ENCODE measurements at regions not wholly inside any gene's neighbourhood (a gene's known extent, or its start where the extent isn't known, plus 50 kb on each side); places are given as distances from the start of the nearest gene placed in this dataset.
A peak's percentile ranks its signal among the peaks of the same experiment; 100 is the strongest.

GRCh38 chr5:164600274-164600673 is 1094.9 kb downstream of the MAT2B start:
- no peak for DNase-seq (ENCODE audit: low spot score)

DNA sequence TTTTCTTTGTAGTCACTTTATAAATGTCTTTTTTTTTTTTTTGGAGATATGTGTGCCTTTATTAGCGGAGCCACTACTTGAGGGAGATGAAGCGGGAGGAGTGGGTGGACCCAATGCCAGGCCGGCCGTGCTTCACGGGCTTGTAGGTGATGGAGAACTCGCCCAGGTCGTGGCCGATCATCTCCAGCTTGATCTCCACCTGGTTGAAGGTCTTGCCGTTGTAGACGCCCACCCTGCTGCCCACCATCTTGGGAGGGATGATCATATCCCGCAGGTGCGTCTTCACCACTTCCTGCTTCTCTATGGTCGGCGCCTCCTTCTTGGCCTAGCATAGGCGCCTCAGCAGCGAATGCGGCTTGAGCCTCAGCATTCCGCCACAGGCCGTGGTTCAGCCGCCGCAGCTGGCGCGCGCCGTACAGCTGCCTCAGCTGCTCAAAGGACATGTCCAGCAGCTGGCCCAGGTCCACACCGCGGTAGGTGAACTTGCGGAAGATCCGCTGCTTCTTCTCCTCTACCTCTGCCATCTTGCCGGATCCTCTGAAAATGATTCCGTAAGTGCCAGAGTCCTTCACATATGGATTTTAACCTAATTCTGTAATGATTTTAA is 1095.6 kb downstream of the MAT2B start:
- DNase-seq (ENCODE audit: low spot score): no peak

- DNase-seq (ENCODE audit: low spot score): no peak
Measured at GRCh38 chr5:164608507-164608906, 1103.1 kb downstream of the MAT2B start.

DNA sequence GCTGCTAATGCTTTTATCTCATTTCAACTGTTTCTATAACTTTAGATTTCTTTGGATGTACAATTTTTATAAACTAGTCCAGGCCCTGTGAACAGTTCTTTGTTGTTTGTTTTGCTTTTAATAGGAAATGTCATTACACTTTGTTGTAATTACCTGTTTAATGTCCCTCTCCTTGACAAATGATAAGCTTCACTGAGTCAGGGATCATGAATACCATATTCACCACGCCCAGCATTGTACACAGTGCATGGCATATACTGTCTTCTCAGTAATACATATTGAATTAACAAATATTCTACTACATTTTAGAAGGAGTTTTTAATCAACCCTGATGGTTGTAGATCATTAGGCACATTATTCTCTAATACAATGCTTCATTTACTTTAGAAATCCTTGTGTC is 1105.0 kb downstream of the MAT2B start:
- no peak for DNase-seq (ENCODE audit: low spot score)

DNA sequence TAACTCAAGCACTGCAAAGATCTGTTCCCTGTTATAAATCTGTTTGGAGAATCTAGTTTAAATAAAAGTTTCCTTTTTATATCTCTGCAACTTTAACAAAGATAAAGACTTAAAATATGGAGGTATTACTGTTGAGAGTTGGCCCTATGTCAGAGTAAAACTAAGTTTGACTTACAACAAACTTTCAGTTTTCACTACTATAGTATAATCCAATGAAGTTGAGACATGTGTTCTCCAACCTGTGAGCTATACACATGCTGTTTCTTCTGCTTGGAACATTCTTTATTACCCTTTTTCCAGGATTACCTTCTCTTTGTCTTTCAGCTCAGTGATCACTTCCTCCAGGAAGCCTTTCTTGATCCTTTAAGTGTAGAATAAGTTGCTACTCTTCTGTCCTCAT is 1109.3 kb downstream of the MAT2B start:
- no peak for DNase-seq (ENCODE audit: low spot score)

GRCh38 chr5:164617290-164617689 is 1111.9 kb downstream of the MAT2B start:
- DNase-seq (ENCODE audit: low spot score): no peak

- no peak for DNase-seq (ENCODE audit: low spot score)
Measured at GRCh38 chr5:164627021-164627420, 1121.6 kb downstream of the MAT2B start.

GRCh38 chr5:164636456-164636855 is 1131.0 kb downstream of the MAT2B start:
- DNase-seq (ENCODE audit: low spot score): no peak

- DNase-seq (ENCODE audit: low spot score): no peak
Measured at GRCh38 chr5:164637931-164638521, 1132.6 kb downstream of the MAT2B start.

GRCh38 chr5:164649266-164649665 is 1143.8 kb downstream of the MAT2B start:
- DNase-seq (ENCODE audit: low spot score): peak; percentile 4

DNA sequence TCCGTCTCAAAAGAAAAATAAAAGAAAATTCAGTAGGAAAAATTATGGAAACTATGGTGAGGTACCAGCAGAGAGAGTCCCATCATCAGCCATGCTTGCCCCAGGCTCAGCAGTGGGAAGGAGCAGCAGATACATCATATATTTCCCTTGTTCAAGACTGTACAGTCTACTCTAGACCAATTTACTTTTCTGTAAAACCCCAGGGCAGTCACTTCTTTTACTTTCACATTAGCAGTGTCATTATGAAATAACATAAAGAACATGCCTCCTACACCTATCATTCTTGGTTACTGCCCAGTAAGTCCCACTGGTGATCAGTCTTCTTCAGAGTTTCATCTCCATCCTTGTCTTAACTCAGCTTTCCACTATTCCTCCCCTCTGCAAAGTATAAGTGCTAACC is 1145.0 kb downstream of the MAT2B start:
- DNase-seq (ENCODE audit: low spot score): no peak

DNA sequence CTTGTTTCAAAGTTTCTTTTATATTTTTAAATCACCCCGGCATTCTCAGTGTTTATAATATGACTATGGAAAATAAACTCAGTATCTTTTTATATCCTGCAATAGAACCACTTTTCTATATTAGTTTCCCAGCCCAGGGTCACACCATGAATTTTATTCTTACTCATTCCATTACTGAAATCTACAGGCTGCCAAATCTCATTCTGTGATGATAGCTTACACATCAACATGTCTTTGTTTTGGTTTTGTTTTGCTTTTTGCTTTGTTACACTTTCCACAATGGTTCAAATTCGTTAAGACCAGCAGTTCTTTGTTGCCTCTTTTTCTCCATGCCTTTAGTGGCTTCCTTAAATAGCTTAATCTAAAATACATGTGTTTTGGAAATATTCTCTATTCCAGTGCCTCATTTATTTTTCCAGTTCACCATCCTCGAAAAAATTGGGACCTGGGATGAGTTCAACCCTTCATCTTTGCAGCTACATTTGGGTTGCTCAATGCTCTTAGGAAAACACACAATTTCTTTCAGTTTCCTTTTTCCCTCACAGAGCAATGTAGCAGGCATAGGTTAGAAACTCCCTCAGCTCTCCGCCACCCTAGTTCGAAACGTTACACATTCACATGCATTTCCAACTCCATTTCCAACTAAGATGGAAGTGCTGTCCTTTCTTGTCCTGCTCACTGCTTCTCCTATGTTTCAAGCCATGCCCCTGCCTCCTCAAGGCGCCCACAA is 1146.3 kb downstream of the MAT2B start:
- DNase-seq (ENCODE audit: low spot score): no peak

DNA sequence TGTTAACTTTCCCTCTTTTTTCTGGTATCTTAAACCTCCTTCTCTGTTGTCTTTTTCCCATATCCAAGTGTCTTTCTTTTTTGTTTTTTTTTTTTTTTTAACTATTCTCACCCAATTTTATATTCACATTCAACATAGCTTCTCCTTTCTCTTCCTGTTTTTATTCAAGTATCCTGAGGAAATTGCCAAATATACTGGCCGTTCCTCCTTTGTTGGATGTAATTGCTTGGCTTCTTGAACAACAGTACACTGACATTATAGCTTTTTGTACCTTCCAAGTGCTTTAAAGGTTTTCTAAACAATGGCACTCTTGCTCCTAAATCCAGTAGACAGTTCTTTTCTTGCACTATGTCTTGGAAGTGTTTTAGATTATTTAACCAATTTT is 1146.8 kb downstream of the MAT2B start:
- DNase-seq (ENCODE audit: low spot score): no peak

- no peak for DNase-seq (ENCODE audit: low spot score)
Measured at GRCh38 chr5:164663198-164663989, 1158.0 kb downstream of the MAT2B start.

DNA sequence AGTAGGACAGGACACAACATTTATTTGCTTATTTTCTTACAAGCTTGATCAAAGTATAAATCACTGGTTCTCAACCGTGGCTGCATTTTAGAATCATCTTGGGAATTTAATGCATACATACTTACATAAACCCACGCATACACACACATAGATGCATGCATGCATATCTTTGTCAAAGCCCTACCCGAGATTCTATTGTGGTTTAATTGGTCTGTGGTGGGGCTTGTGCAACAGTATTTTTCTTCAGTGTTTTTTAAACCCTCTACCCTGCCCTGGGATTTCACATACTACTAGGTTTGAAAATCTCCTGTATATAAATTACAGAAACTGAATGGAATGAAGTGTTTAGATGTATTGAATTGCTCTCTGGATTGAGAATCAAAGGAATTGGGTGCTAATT is 1166.2 kb downstream of the MAT2B start:
- DNase-seq (ENCODE audit: low spot score): no peak

- DNase-seq (ENCODE audit: low spot score): peak; percentile 5
Measured at GRCh38 chr5:164672205-164672604, 1166.8 kb downstream of the MAT2B start.

DNA sequence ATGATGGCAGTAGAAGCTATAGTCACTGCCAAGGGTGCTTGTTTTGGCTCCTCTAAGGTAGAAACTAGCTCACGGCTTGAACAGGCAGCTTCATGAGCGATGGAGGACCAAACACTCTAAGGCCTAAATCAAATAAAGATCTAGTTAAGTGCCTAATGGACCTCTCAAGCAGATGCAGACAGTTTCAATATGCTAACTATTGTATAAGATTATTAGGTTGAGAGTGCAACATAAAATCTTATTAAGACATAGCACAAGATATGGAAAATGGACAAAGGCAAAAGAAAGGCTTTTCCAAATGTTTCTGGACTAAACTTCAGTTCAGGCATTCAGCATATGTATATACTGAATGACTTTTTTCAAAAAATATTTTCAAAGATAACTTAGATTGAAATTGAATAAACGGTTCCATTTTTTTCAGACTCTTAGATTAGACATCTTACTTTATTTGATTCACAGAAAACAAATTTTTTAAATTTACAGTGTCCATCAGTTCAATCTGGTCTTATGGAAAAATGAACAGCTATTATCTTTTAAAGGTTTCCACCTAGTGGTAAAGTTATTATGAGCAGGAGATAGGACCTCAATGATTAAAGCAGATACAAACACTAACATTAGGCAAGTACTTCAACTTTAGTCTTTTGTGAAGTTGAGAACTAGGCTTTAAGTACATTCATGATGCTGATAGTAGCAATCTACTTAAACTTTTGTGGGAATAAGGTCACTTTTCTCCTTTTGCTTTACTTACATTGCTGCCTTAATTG is 1167.7 kb downstream of the MAT2B start:
- no peak for DNase-seq (ENCODE audit: low spot score)

GRCh38 chr5:164679461-164679860 is 1174.0 kb downstream of the MAT2B start:
- no peak for DNase-seq (ENCODE audit: low spot score)

DNA sequence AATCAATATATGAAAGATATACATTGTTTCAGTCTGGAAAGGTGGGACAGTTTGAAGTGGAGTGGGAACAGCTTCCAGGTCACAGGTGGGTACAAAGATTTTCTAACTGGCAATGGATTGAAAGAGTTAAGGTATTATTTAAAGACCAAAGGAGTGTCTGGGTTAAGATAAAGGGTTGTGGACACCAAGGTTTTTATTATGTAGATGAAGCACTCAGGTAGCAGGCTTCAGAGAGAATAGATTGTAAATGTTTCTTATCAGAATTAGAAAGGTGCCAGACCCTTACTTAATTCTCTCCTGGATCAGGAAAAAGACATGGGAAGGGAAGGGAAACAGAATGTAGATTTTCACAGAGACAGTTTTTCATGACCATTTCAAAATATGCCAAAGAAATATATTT is 1174.8 kb downstream of the MAT2B start:
- no peak for DNase-seq (ENCODE audit: low spot score)

DNA sequence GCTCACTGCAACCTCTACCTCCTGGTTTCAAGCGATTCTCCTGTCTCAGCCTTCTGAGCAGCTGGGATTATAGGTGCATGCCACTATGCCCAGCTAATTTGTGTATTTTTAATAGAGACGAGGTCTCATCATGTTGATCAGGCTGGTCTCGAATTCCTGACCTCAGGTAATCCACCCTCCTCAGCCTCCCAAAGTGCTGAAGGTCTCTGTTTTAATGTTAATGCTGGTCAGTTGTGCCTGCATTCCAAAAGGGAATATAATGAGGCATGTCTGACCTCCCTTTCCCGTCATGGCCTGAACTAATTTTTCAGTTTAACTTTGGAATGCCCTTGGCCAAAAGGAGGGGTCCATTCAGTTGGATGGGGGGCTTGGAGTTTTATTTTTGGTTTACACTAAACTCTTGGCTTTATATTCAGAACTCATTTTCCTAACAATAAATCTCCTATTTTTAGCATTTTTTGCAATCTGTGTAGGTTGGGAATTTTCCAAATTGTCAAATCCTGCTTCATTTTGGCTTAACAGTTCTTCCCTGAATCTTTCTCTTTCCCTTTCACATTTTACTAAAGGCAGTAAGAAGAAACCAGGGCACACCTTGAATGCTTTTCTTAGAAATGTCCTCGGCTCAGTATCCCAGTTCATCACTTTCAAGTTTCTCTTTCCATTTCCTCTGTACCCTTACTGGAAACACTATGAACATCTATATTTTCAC is 1175.5 kb downstream of the MAT2B start:
- no peak for DNase-seq (ENCODE audit: low spot score)

- no peak for DNase-seq (ENCODE audit: low spot score)
Measured at GRCh38 chr5:164687391-164687790, 1182.0 kb downstream of the MAT2B start.
